ENCODE measurements at regions not wholly inside any gene's neighbourhood (a gene's known extent, or its start where the extent isn't known, plus 50 kb on each side); places are given as distances from the start of the nearest gene placed in this dataset.

DNA sequence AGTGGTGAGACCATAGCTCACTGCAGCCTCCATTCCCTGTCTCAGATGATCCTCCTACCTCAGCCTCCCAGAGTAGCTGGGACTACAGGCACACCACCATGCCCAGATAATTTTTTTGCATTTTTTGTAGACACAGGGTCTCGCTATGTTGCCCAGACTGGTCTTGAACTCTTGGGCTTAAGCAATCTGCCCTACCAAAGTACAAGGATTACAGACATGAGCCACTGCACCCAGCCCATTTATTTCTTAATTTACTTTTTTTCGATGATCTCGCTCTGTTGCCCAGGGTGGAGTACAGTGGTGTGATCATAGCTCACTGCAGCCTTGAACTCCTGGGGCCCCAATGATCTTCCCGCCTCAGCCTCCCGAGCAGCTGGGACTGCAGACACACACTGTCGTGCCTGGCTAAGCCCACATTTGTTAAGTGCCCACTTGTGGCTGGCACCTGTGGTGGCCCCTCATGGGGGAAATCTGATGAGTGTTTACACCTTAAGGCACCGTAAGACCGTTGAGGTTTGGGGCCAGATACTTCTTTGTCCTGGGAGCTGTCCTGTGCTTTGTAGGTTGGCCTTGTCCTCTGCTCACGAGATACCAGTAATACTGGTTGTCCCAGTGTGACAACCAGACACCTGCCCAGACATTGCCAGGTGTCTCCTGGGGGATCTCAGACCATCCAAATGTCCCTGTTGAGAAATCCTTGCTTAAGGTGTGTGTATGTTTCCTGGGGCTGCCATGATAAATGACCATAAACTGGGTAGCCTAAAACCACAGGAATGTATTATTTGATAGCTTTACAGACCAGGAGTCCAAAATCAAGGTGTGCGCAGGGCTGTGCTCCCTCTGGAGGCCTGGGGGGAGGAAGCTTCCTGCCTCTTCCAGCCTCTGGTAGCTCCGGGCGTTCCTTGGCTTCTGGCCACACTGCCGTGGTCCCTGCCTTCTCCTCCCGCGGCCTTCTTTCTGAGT, 141.4 kb upstream of the GSE1 start:
- Histone ChIP-seq H3K36me3 (replicated peaks) (no peaks in the 10 kb centered on the region), H3K27ac (no peak overlapping the region), H3K4me3 (ENCODE audit: low read depth, low read length) (no peak overlapping the region), H3K27me3 (replicated peaks) (peaks cover 3% of the 10 kb centered on the region)
- TF ChIP-seq, protein P1, sequence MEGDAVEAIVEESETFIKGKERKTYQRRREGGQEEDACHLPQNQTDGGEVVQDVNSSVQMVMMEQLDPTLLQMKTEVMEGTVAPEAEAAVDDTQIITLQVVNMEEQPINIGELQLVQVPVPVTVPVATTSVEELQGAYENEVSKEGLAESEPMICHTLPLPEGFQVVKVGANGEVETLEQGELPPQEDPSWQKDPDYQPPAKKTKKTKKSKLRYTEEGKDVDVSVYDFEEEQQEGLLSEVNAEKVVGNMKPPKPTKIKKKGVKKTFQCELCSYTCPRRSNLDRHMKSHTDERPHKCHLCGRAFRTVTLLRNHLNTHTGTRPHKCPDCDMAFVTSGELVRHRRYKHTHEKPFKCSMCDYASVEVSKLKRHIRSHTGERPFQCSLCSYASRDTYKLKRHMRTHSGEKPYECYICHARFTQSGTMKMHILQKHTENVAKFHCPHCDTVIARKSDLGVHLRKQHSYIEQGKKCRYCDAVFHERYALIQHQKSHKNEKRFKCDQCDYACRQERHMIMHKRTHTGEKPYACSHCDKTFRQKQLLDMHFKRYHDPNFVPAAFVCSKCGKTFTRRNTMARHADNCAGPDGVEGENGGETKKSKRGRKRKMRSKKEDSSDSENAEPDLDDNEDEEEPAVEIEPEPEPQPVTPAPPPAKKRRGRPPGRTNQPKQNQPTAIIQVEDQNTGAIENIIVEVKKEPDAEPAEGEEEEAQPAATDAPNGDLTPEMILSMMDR (IDR thresholded peaks at IDR 0.05; ENCODE audit: low read depth, low read length, missing control alignments): no peak
- in situ Hi-C loops (cut with HindIII; ENCODE audit: low pct_ligation_motif_present, low sequenced_read_pairs): no loop called here
- DNase-seq: no peak

DNA sequence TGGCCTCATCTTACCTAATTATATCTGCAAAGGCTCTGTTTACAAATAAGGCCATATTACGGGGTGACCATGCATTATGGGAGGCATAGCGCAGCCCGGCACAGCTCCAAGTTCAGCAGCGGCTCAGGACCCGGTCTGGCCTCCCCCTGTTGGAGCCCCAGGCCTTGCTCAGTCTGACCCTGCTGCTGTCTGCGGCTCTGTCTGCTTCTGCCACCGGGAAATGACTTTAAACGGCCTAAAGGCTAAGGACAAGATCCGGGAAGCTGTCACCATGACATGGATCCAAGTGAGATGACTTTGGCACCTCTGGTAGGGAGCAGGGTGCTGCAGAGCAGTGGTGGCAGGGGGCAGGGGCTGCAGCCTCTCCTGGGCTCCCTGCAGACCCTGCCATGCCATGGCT, 140.6 kb upstream of the GSE1 start:
- H3K27me3 ChIP-seq (replicated peaks): peaks cover 3% of the 10 kb centered on the region
- TF ChIP-seq, protein P1 (IDR thresholded peaks at IDR 0.05; ENCODE audit: low read depth, low read length, missing control alignments): no peak
- no peak overlapping the region for H3K27ac ChIP-seq

DNA sequence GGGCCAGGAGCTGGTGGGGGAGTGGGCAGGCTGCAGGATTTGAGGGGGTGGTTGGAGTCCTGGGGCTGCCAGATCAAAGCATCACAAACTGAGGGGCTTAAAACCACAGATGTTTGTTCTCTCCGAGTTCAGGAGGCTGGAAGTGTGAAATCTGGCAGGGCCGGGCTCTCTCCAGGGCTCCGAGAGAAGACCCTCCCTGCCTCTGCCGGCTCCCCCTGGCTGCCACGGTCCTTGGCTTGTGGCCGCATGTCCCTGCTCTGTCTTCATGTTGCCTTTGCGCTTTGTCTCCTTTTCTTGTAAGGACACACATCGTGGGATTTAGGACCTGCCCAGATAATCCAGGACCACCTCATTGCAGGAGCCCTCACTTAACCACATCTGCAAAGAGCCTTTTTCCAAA, 139.8 kb upstream of the GSE1 start:
- no peaks in the 10 kb centered on the region for H3K36me3 ChIP-seq (replicated peaks)
- TF ChIP-seq, protein P1 (IDR thresholded peaks at IDR 0.05; ENCODE audit: low read depth, low read length, missing control alignments): no peak
- no peak overlapping the region for H3K27ac ChIP-seq
- DNase-seq: no peak
- peaks cover 3% of the 10 kb centered on the region for H3K27me3 ChIP-seq (replicated peaks)
- no peak overlapping the region for H3K4me3 ChIP-seq (ENCODE audit: low read depth, low read length)
- in situ Hi-C loops (cut with HindIII; ENCODE audit: low pct_ligation_motif_present, low sequenced_read_pairs): no loop called here

More for the DNA sequence above, 140.6 kb upstream of the GSE1 start:
- in situ Hi-C loops (cut with HindIII; ENCODE audit: low pct_ligation_motif_present, low sequenced_read_pairs): no loop called here
- Histone ChIP-seq H3K4me3 (ENCODE audit: low read depth, low read length) (no peak overlapping the region), H3K36me3 (replicated peaks) (no peaks in the 10 kb centered on the region)
- no peak for DNase-seq

DNA sequence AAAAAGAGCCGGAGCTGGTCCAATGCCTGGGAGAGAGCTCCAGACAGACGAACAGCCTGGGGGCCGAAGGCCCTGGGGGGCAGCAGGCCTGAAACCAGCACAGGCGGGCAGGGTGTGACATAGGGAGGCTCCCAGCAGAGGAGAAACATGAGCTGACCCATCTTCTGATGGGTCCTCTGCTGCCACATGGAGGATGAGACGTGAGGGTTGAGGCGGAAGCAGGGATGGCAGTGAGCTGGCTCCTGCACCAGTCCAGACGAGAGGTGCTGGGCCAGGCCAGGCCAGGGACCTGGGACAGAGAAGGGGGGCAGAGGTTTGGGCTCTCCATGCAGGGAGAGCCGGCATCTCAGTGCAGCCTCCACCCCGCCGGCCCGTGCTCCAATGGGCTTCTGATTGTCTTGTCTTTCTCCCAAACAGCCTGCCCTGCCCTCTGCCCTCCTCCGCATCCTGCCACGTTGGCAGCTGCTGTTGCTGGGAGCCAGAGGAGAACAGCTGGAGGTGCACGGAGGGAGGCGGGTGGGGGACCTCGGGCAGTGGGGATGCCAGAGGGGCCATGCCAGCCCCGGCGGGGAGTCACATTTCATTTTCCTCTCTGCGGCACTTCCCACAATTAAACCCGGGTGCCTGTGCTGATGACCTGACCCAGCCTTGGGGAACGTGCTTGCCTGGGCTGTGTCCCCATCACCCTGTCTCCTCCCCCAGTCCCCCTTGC, 139.1 kb upstream of the GSE1 start:
- Histone ChIP-seq H3K27me3 (replicated peaks) (peaks cover 3% of the 10 kb centered on the region), H3K36me3 (replicated peaks) (no peaks in the 10 kb centered on the region), H3K27ac (no peak overlapping the region), H3K4me3 (ENCODE audit: low read depth, low read length) (no peak overlapping the region)
- in situ Hi-C loops (cut with HindIII; ENCODE audit: low pct_ligation_motif_present, low sequenced_read_pairs): no loop called here
- TF ChIP-seq, protein P1 (IDR thresholded peaks at IDR 0.05; ENCODE audit: low read depth, low read length, missing control alignments): no peak
- no peak for DNase-seq

DNA sequence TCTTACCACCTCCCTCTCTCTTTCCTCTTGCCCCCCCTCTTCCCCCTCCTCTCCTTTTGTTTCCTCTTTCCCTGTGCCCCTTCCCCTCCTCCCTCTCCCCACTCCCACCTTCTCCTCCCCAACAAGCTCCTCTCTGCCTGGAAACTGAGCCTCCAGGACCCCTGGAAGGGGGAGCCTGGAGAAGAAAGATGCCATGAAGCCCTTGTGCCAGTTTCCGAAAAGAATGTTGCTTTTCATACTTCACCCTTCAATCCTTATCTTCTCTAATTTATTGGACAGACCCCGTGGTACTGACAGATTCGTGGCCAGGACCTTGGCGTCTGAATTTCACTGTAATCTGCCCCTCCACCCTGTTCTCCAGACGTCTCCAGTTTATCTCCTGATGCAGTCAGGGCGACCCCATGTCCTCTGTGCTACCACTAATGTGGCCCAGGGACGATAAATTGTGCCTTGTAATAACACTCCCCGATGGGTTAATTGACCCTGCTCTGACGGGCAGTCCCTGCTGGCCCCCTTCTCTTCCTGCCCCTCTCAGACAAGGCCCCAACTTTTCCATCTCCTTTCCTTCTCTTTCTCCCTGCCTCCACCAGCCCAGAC, 138.4 kb upstream of the GSE1 start:
- Histone ChIP-seq H3K36me3 (replicated peaks) (no peaks in the 10 kb centered on the region), H3K27ac (no peak overlapping the region), H3K4me3 (ENCODE audit: low read depth, low read length) (no peak overlapping the region), H3K27me3 (replicated peaks) (peaks cover 3% of the 10 kb centered on the region)
- in situ Hi-C loops (cut with HindIII; ENCODE audit: low pct_ligation_motif_present, low sequenced_read_pairs): no loop called here
- TF ChIP-seq, protein P1 (IDR thresholded peaks at IDR 0.05; ENCODE audit: low read depth, low read length, missing control alignments): no peak
- DNase-seq: no peak
